Pons (tissue), 1 donor: ENCODE measurements at regions not wholly inside any gene's neighbourhood (a gene's known extent, or its start where the extent isn't known, plus 50 kb on each side); places are given as distances from the start of the nearest gene placed in this dataset.
"Not testable (repeated sequence)": the region's sequence is repeated elsewhere in the genome, so short reads cannot be mapped to it uniquely, and the experiment has no call there.

Source experiments
- DNase-seq: peaks from one replicate; pipeline ENCODE4 v3.0.0-alpha.2; 2016; ENCODE audit warnings: low spot score

- DNase-seq = no peak
Observed at GRCh38 chr3:161600173-161600572, 103.6 kb downstream of the OTOL1 start.

DNA sequence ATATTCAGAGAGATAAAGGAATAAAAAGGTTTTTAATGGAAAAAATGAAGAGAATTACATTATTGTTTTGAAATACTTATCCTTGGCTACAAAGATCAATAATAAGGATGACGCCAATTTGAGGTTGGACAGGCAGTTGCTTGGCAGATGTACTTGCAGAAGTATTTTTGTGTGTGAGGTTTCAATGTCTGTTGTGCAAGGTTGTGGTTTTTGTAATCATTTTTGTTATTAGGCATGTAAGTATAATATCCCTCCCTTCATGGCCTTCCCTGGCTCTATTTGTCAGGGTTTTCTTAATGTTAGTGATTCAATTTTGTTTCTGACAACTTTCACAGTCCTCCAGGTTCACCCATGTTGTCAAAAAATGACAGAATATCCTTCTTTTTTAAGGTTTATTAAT, 105.9 kb downstream of the OTOL1 start:
- DNase-seq = no peak

DNA sequence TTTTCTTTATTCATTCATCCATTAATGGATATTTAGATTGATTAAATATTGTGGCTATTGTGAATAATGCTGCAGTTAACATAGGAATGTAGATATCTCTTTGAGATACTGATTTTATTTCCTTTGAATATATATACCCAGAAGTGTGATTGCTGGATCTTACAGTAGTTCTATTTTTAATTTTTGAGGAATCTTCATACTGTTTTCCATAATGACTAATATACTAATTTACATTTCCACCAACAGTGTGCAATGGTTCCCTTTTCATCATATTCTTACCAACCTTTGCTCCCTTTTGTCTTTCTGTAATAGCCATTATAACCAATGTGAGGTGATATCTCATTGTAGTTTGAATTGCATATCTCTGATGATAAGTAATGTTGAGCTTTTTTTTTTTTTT, 106.3 kb downstream of the OTOL1 start:
- no peak for DNase-seq

GRCh38 chr3:161607056-161607455, 110.4 kb downstream of the OTOL1 start:
- DNase-seq = no peak

DNA sequence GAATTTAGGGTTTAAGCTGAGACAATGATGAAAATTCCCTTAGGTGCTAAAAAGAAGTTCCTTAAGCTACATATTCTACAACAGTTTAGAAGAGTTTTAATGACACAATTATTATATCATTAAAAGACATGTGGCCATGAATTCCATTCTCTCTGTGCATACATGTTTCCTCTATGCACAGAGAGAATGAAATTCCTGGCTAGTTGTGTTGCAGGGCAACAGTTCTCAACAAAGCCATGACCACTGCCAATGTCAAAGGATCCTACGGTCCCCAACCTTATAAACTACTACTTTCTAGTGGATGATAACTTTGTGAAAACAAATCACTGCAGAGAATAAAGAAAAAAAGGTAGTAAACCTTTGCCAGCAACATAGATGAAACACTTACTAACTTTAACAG, 122.7 kb downstream of the OTOL1 start:
- no peak for DNase-seq

DNA sequence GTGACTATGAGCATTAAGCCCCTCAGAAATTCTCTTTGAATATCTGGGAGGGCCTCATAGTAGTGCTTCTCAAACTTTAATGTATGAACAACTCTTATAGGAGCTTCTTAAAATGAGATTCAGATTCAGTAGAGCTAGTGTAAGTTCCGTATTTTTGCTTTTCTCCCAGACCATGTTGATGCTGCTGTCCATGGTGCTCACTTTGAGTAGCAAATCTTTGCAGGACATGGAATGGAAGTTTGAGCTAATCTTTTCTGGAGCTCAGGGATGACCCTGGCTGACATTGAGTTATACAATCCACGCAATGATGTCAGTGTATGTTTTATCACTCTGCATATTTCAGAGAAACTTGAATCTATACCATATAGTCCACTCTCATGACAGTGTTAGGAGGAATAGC, 134.2 kb downstream of the OTOL1 start:
- DNase-seq = no peak

DNA sequence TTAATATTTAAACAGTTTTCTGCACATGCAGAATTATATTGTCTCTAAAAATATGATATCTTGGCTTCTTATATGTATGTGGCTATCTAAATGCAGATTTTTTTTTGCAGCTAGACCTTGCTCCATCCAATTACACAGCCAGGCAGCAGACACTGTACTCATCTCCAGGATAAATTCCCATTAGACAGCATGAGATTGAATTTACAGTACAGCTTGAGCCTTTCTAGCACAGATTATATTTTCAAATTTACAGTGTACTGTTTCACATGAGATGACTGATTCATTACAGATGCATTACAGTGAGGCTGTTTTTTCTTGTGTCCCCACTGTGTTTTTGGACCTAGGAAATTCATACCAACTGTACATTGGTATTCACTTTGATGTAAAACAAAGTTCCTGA, 134.9 kb downstream of the OTOL1 start:
- DNase-seq = no peak

DNA sequence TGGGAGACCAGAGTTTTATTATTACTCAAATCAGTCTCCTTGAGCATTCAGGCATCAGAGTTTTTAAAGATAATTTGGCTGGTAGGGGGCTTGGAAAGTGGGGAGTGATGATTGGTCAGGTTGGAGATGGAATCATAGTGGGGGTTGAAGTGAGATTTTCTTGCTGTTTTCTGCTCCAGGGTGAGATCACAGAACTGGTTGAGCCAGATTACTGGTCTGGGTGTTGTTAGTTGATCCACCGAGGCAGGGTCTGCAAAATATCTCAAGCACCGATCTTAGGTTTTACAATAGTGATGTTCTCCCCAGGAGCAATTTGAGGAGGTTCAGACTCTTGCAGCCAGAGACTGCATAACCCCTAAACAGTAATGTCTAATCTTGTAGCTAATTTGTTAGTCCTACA, 141.0 kb downstream of the OTOL1 start:
- no peak for DNase-seq

- DNase-seq = not testable (repeated sequence)
Observed at GRCh38 chr3:161639095-161639494, 142.5 kb downstream of the OTOL1 start.

- no peak for DNase-seq
Observed at GRCh38 chr3:161640181-161640580, 143.6 kb downstream of the OTOL1 start.

GRCh38 chr3:161641287-161641686, 144.7 kb downstream of the OTOL1 start:
- no peak for DNase-seq

DNA sequence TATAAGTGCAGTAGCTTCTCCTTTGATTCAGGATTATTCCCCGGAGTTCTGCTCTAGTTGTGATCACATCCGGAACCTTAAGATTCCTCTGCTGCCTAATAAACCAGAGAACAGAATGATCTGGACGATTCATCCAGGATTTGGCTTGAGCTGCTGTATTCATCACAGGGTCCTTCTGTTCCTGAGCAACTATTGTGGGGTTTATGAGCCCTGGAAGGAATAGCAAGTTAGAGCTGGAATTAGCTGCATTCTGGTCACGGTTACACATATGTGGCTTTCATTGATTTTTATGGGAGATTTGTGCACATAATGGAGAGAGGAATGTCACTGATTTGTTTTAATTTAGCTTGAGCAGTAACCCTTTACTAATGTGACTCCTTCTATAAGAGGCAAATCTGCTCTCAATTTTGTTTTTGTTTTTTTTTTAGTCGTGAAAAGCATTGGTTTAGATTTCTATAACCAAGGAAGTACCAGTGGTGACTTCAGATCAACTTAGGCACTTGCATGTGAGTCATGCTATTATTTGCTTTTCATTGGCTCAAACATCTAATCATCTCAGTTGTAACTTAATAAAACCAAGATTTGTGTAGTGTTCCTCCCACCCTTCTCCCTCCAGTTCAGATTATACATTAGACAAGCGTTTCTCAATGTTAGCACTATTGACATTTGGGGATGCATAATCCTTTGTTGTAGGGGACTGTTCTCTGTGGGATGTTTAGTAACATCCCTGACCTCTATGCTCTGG, 148.5 kb downstream of the OTOL1 start:
- peak; percentile 51 for DNase-seq

GRCh38 chr3:161647936-161648470, 151.4 kb downstream of the OTOL1 start:
- DNase-seq = no peak

DNA sequence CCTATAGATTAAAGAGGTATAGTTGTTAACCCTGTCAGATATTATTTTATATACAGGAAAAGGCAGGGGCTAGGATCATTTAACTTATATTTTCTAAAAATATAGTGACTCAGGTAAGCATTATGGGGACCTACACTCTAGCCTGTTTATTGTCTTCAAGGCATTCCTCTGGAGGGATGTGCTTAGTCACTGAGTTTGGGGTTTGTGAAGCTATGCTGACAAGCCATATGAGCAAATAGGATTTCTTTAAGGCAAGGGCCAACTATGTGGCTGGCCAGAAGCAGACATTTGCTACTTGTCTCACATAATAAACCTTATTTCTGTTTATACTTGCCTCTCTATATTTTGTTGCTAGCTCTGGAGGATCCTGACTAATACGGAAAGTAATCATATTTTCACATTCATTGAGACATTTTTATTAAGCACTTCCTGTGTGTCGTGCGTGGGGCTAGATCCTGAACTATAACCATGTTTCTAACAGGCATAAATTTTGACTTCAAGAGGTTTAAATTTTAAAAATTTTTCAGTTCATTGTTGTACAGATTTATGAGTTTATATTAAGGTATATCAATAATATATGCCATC, 153.4 kb downstream of the OTOL1 start:
- DNase-seq = no peak

- DNase-seq = no peak
Observed at GRCh38 chr3:161657786-161658185, 161.2 kb downstream of the OTOL1 start.

- DNase-seq = no peak
Observed at GRCh38 chr3:161671141-161671540, 174.5 kb downstream of the OTOL1 start.

- DNase-seq = no peak
Observed at GRCh38 chr3:161672478-161672877, 175.9 kb downstream of the OTOL1 start.

- no peak for DNase-seq
Observed at GRCh38 chr3:161673866-161674265, 177.3 kb downstream of the OTOL1 start.

- no peak for DNase-seq
Observed at GRCh38 chr3:161674402-161674801, 177.8 kb downstream of the OTOL1 start.

GRCh38 chr3:161681831-161682230, 185.2 kb downstream of the OTOL1 start:
- DNase-seq = not testable (repeated sequence)

DNA sequence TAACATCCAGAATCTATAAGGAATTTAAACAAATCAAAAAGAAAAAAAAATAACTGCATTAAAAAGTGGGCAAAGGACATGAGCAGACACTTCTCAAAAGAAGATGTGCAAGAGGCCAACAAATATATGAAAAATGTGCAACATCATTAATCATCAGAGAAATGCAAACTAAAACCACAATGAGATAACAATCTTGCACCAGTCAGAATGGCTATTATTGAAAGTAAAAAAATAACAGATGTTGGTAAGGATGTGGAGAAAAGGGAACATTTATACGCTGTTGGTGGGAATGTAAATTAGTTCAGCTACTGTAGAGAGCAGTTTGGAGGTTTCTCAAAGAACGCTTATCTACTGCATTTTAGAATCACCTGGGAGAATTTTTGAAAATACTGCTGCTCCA, 186.1 kb downstream of the OTOL1 start:
- no peak for DNase-seq

- no peak for DNase-seq
Observed at GRCh38 chr3:161689584-161690298, 193.1 kb downstream of the OTOL1 start.

DNA sequence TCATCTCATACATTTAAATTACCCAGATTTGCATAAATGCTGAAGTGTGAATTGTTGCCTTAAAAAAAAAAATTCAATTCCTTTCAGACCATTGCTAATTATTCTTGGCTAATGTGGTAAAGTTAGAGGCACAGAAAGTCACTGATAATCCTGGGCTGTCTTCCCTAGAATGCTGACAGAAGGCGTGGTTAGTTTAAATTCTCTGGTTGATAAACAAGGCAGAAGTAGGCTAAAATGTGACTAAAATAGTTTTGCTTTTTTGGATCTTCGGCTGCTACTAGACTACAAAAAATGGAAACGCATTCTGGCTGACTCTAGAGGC, 193.7 kb downstream of the OTOL1 start:
- peak; percentile 7 for DNase-seq
